ENCODE measurements at regions not wholly inside any gene's neighbourhood (a gene's known extent, or its start where the extent isn't known, plus 50 kb on each side); places are given as distances from the start of the nearest gene placed in this dataset.

- TF ChIP-seq REST (IDR thresholded peaks at IDR 0.05; ENCODE audit: insufficient read depth in 1 of 2, low read depth in 2 of 2, low read length in 1 of 2) (no peak), CTCF (IDR thresholded peaks at IDR 0.05) (no peak), TCF7L2 (IDR thresholded peaks at IDR 0.05; ENCODE audit: low read depth, low read length) (no peak), SIN3A (IDR thresholded peaks at IDR 0.05; ENCODE audit: borderline replicate concordance, insufficient read depth, low read depth, low read length) (no peak), POLR2AphosphoS5 (IDR thresholded peaks at IDR 0.05; ENCODE audit: low read depth, low read length) (no peak)
- no peaks in the 10 kb centered on the region for H3K9me3 ChIP-seq (ENCODE audit: control insufficient read depth, insufficient read depth, low read depth, low read length)
- H3K27ac ChIP-seq (ENCODE audit: low read length): peak overlapping the region; percentile 23; the same call in 1 of the 2 replicates
- H3K27me3 ChIP-seq (ENCODE audit: control insufficient read depth, insufficient read depth, low read length): no peaks in the 10 kb centered on the region
- no peak for ATAC-seq
- ChIA-PET POLR2A (no interaction called here), CTCF (no interaction called here)
- DNase-seq (ENCODE audit: low read depth, low spot score): no peak
- no peaks in the 10 kb centered on the region for H3K36me3 ChIP-seq (ENCODE audit: control insufficient read depth, insufficient read depth, low read length)
- H3K4me1 ChIP-seq (ENCODE audit: control insufficient read depth, insufficient read depth, low read length): no peaks in the 10 kb centered on the region
- BruUV-seq (replicated peaks): no TSS peak
- intact Hi-C loops (cut with micrococcal nuclease; ENCODE audit: unreplicated experiment): no loop called here
- no peak overlapping the region for H3K4me3 ChIP-seq (ENCODE audit: low read depth in 2 of 2, low read length in 2 of 2)
- in situ Hi-C loops (cut with HindIII; ENCODE audit: low pct_unique_long_range_greater_than_20kb, low sequenced_read_pairs): no loop called here
Measured at GRCh38 chr2:12543978-12544558, 172.7 kb upstream of the TRIB2 start.

- no peak for ATAC-seq
- no peak overlapping the region for H3K27ac ChIP-seq (ENCODE audit: low read length)
- H3K4me3 ChIP-seq (ENCODE audit: low read depth in 2 of 2, low read length in 2 of 2): no peak overlapping the region
- ChIA-PET POLR2A (no interaction called here), CTCF (no interaction called here)
- in situ Hi-C loops (cut with HindIII; ENCODE audit: low pct_unique_long_range_greater_than_20kb, low sequenced_read_pairs): no loop called here
- no peaks in the 10 kb centered on the region for H3K4me1 ChIP-seq (ENCODE audit: control insufficient read depth, insufficient read depth, low read length)
- TF ChIP-seq SIN3A (IDR thresholded peaks at IDR 0.05; ENCODE audit: borderline replicate concordance, insufficient read depth, low read depth, low read length): no peak
- TF ChIP-seq CTCF (IDR thresholded peaks at IDR 0.05): peak; percentile 40
- no TSS peak for BruUV-seq (replicated peaks)
- intact Hi-C loops (cut with micrococcal nuclease; ENCODE audit: unreplicated experiment): no loop called here
- no peaks in the 10 kb centered on the region for H3K27me3 ChIP-seq (ENCODE audit: control insufficient read depth, insufficient read depth, low read length)
- no peaks in the 10 kb centered on the region for H3K36me3 ChIP-seq (ENCODE audit: control insufficient read depth, insufficient read depth, low read length)
- no peak for DNase-seq (ENCODE audit: low read depth, low spot score)
- no peaks in the 10 kb centered on the region for H3K9me3 ChIP-seq (ENCODE audit: control insufficient read depth, insufficient read depth, low read depth, low read length)
Measured at GRCh38 chr2:12547566-12548170, 169.1 kb upstream of the TRIB2 start.

Data from Panc1 (cell line).